Hematopoietic multipotent progenitor cell treated with erythropoietin and hydrocortisone succinate and interleukin-3 and kit ligand, for 8 days (in vitro differentiated cells): ENCODE measurements at regions not wholly inside any gene's neighbourhood (a gene's known extent, or its start where the extent isn't known, plus 50 kb on each side); places are given as distances from the start of the nearest gene placed in this dataset.
A peak's percentile ranks its signal among the peaks of the same experiment; 100 is the strongest.

Experiments
- DNase-seq: peaks from one replicate; pipeline ENCODE4 v3.0.0-alpha.2; 2015

DNA sequence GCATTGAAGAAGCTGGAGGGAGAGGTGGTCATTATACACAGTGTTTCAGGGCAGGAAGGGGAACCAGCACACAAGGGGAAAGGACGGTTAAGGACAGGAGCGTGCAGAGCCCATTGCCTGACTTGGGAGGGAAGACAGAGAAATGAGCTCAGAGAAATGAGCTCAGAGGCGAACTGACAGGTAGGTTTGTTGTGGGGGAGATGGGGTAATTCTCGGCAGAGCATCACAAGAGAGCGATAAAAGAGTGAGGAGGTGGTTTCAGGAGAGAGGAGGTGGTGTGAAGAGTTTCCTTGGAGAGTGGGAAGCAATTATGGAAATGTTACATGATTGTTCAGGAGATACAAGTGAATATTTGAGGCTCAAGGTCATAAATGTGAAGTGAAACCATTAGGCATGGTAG is 61.0 kb downstream of the MRGPRX1 start:
- DNase-seq, result no peak

DNA sequence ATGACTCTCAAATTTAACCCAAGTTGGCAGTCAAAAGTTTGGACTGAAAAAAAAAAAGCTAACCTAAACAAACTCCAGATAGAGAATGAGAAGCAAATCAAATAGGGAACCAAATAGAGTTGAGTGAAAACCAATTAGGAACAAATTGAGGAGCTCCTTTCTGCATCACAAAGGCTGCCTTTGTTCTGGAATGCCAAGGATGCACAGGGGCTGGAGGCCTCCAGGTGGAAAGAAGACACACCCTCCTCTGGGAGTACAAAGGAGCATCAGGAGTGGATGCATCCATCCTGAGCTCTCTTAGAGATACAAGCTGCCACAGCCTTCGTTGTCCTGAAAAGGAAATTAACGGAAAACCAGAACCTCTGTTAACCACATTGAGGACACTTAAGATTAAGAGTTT is 73.3 kb downstream of the MRGPRX1 start:
- DNase-seq, result no peak

DNA sequence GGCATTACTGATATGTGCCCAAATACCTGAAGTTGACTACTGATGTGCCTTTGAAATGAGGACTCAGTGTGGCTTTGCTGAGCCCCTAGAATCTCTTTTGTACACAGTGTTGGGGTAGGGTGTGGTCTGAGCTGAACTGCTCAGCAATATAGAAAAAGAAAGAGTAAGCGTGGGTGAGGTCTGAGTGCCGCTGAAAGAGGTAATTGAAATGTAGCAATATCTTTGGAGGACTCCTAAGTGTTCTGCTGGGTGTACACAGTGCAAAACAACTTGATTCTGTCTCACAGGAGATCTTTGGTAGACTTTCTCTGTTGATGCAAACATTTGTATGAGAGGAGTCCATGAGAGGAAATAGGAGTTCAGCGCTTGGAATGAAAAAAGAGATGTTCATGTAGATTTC is 73.7 kb upstream of the PTPN5 start:
- DNase-seq, result no peak

DNA sequence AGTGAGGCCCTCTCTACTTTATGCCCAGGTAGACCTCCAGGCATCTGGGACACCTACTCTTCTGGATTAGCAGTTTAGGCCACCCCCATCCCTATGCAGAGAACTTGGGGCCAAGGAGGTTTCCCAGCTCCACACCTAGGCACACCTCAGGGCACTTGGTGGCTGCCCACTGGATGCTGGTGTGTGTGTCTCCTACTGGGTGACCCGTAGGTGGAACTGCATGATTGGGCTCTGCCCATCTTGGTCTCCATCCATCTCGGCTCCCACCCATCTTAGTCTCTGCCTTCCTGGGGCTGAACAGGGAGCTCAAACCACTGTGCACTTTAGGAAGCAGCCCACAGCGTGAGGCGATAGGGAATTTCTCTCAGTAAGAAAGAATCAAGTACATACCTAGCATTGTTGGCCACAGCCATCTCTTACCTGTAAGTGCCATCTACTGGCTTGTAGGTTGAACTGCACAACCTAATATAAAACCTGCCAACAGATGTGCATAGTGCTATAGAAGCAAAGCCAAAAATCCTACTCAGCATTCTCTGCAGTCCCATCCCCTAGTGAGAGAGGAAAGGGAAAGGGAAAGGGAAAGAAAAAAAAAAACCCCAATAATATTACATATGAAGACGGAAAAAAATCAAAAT is 61.6 kb upstream of the PTPN5 start:
- DNase-seq, result peak; percentile 21

DNA sequence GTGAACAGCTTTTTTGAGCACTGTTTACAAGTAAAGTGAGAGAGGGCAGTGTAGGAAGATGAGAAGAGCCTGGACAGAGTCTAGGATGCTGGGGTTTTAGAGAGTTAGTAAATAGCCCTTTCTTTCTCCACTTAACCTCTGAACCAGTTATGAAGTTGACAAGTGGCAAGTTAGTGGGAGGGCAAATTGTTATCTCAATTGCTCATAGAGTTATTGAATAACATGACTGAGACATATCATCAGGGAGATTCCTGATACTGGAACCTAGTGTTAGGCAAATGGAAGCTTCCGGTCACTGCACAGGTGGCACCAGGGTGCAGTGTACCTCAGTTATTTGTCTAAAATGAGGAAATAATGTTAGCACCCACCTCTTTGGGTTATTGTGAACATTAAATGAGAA is 57.8 kb upstream of the PTPN5 start:
- DNase-seq, result no peak

DNA sequence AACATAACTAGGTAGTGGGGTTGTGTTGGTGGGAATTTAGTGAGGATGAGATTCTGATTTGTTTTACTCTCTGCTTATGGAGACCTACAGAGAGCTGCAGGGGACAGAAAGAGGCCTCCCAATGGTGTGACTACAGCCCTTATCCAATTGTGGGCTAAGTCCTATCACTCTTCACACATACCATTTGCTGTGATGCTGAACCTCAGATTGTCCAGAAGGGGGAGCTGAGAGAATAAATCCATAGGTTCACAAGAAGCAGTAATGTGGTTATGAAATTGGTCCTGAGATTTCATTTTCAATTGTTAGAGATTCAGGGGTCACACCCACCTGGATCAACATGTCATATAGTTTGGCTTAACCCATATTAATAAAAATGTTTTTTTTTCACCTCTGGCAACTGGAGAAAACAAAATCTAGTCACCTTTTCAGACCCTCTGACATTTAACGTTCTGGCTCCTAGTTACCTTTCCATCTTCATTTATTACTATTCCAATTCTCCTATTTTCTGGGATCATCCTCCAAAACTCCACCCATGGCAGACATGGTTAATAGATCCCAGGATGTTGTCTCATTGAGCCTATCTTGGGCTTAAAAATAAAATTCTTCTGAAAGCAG is 53.3 kb upstream of the PTPN5 start:
- peak; percentile 51 for DNase-seq
